ENCODE measurements at regions not wholly inside any gene's neighbourhood (a gene's known extent, or its start where the extent isn't known, plus 50 kb on each side); places are given as distances from the start of the nearest gene placed in this dataset.

- TF ChIP-seq CTCF (IDR thresholded peaks at IDR 0.05; ENCODE audit: control extremely low read depth, extremely low read depth, low read depth, missing control alignments), result no peak
- no peak for DNase-seq (ENCODE audit: extremely low spot score)
- CTCF ChIA-PET, result interaction anchor here (0.9 kb wide), 1 partner anchor 15 kb away, joined by 3 read pairs; no protein-coding TSS in a partner anchor
- POLR2A ChIA-PET, result no interaction called here
Observed at GRCh38 chr4:35966566-35966965, 277.7 kb downstream of the ARAP2 start.

GRCh38 chr4:35970366-35970960 is 273.9 kb downstream of the ARAP2 start:
- POLR2A ChIA-PET, result no interaction called here
- DNase-seq (ENCODE audit: extremely low spot score), result no peak
- CTCF ChIA-PET, result interaction anchor here (1.3 kb wide), 1 partner anchor 38 kb away, joined by 3 read pairs; no protein-coding TSS in a partner anchor
- TF ChIP-seq CTCF (IDR thresholded peaks at IDR 0.05; ENCODE audit: control extremely low read depth, extremely low read depth, low read depth, missing control alignments), result no peak

GRCh38 chr4:35972814-35973213 is 271.5 kb downstream of the ARAP2 start:
- ChIA-PET POLR2A (no interaction called here), CTCF (no interaction called here)
- TF ChIP-seq CTCF (IDR thresholded peaks at IDR 0.05; ENCODE audit: control extremely low read depth, extremely low read depth, low read depth, missing control alignments), result no peak
- DNase-seq (ENCODE audit: extremely low spot score), result no peak

GRCh38 chr4:35975617-35976355 is 268.5 kb downstream of the ARAP2 start:
- no peak for TF ChIP-seq CTCF (IDR thresholded peaks at IDR 0.05; ENCODE audit: control extremely low read depth, extremely low read depth, low read depth, missing control alignments)
- DNase-seq (ENCODE audit: extremely low spot score), result no peak
- POLR2A ChIA-PET, result no interaction called here
- CTCF ChIA-PET, result no interaction called here

GRCh38 chr4:35978551-35978950 is 265.8 kb downstream of the ARAP2 start:
- no peak for DNase-seq (ENCODE audit: extremely low spot score)
- TF ChIP-seq CTCF (IDR thresholded peaks at IDR 0.05; ENCODE audit: control extremely low read depth, extremely low read depth, low read depth, missing control alignments), result no peak
- CTCF ChIA-PET, result no interaction called here
- POLR2A ChIA-PET, result no interaction called here

- ChIA-PET CTCF (no interaction called here), POLR2A (no interaction called here)
- DNase-seq (ENCODE audit: extremely low spot score), result no peak
- TF ChIP-seq CTCF (IDR thresholded peaks at IDR 0.05; ENCODE audit: control extremely low read depth, extremely low read depth, low read depth, missing control alignments), result no peak
Observed at GRCh38 chr4:35982318-35982717, 262.0 kb downstream of the ARAP2 start.
